Mucosa of descending colon (tissue), 3 donors: ENCODE measurements at regions not wholly inside any gene's neighbourhood (a gene's known extent, or its start where the extent isn't known, plus 50 kb on each side); places are given as distances from the start of the nearest gene placed in this dataset.

Experiments
- ATAC-seq: fragments of 200-7000 bp; cut with Tn5 transposase; one replicate; pipeline ENCODE4 v1.9.1; 2020; ENCODE audit warnings: mild to moderate bottlenecking, moderate library complexity
- DNase-seq, 3 donors: peaks; one replicate each; pipeline ENCODE4 v3.0.0-alpha.2; 2020
- H3K36me3 ChIP-seq: fragments of 200-600 bp; one replicate; pipeline ENCODE4 v1.8.0; 2021; ENCODE audit warnings: low read depth, mild to moderate bottlenecking
- H3K4me1 ChIP-seq: fragments of 200-600 bp; one replicate; pipeline ENCODE4 v1.8.0; 2021; ENCODE audit warnings: low read depth, mild to moderate bottlenecking
- H3K4me3 ChIP-seq: fragments of 200-600 bp; one replicate; pipeline ENCODE4 v1.8.0; 2021; ENCODE audit warnings: mild to moderate bottlenecking
- H3K9me3 ChIP-seq: fragments of 200-600 bp; one replicate; pipeline ENCODE4 v1.8.0; 2021; ENCODE audit warnings: mild to moderate bottlenecking
- intact Hi-C, 2 donors: fragments of 100-400 bp; cut with DNase I in 1 of 2; cut with micrococcal nuclease in 1 of 2; formaldehyde crosslinking; loops; one replicate each; pipeline versions ENCODE4 v1.11.0 to v1.11.1; 2022; cut with DNase I, micrococcal nuclease
- TF ChIP-seq, protein P1 (sequence below): fragments of 200-600 bp; IDR thresholded peaks from one replicate; pipeline ENCODE4 v1.8.0; 2022; ENCODE audit warnings: antibody characterized with exemption, mild to moderate bottlenecking
- donor health status: DM: no; HTN: no; CAD: no; lungs with moderate emphysema.
- donor health status: DM: no; HTN: no; CAD: no.
- donor health status: DM: no; HTN: yes; CAD: no.

DNA sequence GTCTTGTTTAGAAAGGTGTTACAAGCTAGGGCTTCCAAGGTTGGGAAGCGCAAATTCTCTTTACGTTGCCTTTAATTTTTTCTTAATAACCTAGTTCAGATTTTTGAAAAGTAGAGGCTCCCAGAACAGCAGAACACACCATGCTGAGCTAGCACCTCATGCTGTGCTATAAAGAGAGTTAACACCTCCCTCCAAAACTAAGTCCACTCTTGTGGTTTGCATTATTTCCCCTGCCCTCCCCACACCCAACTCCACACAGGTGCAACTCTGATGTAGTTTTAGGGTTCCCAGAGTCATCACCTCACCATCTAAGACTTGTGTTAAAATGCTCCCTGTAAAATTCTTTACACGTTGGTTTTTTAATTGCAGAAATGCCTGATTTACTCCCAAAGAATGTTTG lies 459.4 kb upstream of the JARID2 start:
- Histone ChIP-seq H3K4me1 (no peaks in the 10 kb centered on the region), H3K9me3 (no peaks in the 10 kb centered on the region), H3K36me3 (no peaks in the 10 kb centered on the region), H3K4me3 (no peak overlapping the region)
- no peak for DNase-seq
- TF ChIP-seq, protein P1, sequence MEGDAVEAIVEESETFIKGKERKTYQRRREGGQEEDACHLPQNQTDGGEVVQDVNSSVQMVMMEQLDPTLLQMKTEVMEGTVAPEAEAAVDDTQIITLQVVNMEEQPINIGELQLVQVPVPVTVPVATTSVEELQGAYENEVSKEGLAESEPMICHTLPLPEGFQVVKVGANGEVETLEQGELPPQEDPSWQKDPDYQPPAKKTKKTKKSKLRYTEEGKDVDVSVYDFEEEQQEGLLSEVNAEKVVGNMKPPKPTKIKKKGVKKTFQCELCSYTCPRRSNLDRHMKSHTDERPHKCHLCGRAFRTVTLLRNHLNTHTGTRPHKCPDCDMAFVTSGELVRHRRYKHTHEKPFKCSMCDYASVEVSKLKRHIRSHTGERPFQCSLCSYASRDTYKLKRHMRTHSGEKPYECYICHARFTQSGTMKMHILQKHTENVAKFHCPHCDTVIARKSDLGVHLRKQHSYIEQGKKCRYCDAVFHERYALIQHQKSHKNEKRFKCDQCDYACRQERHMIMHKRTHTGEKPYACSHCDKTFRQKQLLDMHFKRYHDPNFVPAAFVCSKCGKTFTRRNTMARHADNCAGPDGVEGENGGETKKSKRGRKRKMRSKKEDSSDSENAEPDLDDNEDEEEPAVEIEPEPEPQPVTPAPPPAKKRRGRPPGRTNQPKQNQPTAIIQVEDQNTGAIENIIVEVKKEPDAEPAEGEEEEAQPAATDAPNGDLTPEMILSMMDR = no peak
- no peak for ATAC-seq
- intact Hi-C loops = no loop called here

DNA sequence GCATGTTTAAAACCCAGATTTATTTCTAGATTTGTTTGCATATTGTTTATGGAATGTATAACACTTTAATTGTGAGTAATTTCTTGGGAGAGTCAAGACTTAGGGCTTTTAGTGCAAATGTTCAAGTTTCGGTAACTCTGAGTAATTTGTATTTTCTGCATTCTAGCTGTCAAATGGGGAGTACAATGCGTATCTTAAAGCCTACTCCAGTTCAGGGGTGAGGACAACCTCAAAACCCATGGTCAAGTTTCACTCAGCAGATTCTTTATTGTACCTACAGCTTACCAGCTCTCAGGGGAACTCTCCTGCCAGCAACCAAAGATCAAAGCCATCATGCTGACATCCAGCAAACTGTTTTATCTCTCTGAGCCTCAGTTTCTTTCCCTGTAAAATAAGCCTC lies 458.6 kb upstream of the JARID2 start:
- TF ChIP-seq, protein P1 = no peak
- no peaks in the 10 kb centered on the region for H3K4me1 ChIP-seq
- intact Hi-C loops = no loop called here
- no peak overlapping the region for H3K4me3 ChIP-seq
- no peak for DNase-seq
- no peaks in the 10 kb centered on the region for H3K36me3 ChIP-seq
- no peaks in the 10 kb centered on the region for H3K9me3 ChIP-seq
- ATAC-seq = no peak

DNA sequence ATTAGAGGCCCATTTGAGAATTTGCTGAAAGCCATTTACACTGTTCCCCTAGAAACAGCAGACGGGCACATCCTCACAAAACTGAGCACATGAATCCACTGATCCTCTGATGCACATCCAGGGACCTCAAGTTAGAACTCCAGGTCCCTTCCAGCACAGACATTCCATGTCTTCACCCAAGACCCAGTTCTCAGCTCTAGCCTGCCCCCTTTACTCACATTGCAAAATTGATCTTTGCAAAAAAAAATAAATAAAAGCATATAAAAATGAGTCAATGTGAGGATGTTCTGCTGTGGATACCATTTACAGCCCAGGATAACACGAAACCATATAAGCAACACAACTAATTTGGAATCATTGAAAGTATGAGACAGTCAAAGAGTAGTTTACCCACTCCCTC lies 458.2 kb upstream of the JARID2 start:
- ATAC-seq (no peak), DNase-seq (no peak)
- no peaks in the 10 kb centered on the region for H3K36me3 ChIP-seq
- intact Hi-C loops = no loop called here
- H3K4me3 ChIP-seq = no peak overlapping the region
- H3K4me1 ChIP-seq = peaks cover 4% of the 10 kb centered on the region
- no peaks in the 10 kb centered on the region for H3K9me3 ChIP-seq
- TF ChIP-seq, protein P1 = no peak

DNA sequence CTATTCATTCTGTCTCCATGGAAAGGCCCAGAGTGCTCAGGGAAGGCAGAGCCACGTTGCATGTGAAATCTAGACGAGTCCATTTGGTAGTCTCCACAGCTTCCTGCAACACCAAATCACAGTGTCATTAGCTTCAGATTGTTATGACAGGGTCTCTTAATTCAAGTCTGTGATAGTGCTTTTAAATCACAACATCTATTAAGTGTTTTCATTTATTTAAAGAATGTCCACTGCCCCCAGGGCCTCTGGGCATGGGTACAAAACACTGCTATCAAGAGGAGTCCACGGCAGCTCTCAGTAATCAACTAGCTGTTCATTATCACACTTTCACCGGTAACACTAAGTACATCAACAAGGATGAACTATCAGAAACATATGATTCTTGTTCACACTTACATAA lies 455.9 kb upstream of the JARID2 start:
- no peak for DNase-seq
- peaks cover 6% of the 10 kb centered on the region for H3K4me1 ChIP-seq
- intact Hi-C loops = no loop called here
- no peaks in the 10 kb centered on the region for H3K36me3 ChIP-seq
- TF ChIP-seq, protein P1 = no peak
- no peaks in the 10 kb centered on the region for H3K9me3 ChIP-seq
- no peak overlapping the region for H3K4me3 ChIP-seq
- ATAC-seq = no peak

DNA sequence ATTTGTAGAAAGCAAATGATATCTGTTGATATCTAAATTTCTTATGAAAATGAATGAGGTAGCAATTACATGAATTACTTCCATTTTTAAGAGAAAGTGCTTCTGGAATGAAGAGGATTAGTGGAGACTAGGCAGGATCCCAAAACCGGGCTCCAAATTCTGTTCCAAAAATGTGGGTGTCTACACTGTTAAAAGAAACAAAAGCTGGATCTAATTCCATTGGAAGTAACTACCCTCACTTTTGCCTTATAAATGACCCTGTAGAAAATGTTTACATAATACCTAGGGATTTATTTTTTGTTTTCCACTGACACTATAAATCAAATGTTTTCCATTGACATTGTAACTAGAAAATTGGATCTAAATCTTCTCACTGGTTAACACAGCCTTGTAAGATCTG lies 454.9 kb upstream of the JARID2 start:
- ATAC-seq (no peak), DNase-seq (no peak)
- intact Hi-C loops = no loop called here
- H3K4me1 ChIP-seq = peaks cover 6% of the 10 kb centered on the region
- no peaks in the 10 kb centered on the region for H3K9me3 ChIP-seq
- H3K36me3 ChIP-seq = no peaks in the 10 kb centered on the region
- TF ChIP-seq, protein P1 = no peak
- H3K4me3 ChIP-seq = no peak overlapping the region

DNA sequence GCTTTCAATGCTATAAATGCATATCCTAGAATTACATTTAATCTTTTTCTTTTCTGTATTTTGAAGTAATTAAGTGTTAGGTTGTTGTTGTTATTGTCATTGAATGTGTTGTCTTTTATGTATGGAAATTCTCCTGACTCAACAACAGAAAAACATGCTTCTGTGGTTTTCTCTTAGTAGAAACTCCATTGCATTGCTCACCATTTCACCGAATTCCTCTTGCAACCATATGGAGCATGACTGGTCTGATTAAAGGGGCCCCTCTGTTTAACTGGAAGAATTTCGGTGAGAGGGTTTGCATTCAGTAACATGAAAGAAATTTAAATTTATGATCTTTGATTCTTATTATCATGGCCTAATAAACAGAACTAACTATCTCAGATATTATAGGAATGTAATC lies 454.3 kb upstream of the JARID2 start:
- ATAC-seq = no peak
- intact Hi-C loops = no loop called here
- H3K36me3 ChIP-seq = no peaks in the 10 kb centered on the region
- H3K4me1 ChIP-seq = peaks cover 6% of the 10 kb centered on the region
- DNase-seq = no peak
- TF ChIP-seq, protein P1 = no peak
- no peak overlapping the region for H3K4me3 ChIP-seq
- no peaks in the 10 kb centered on the region for H3K9me3 ChIP-seq
